HepG2 (cell line): ENCODE measurements at regions not wholly inside any gene's neighbourhood (a gene's known extent, or its start where the extent isn't known, plus 50 kb on each side); places are given as distances from the start of the nearest gene placed in this dataset.

Experiments used
- ARID2 ChIP-seq: sonication (generic); formaldehyde crosslinking; IDR thresholded peaks from 2 replicates; pipeline ENCODE4 v1.8.1; 2022; ENCODE audit warnings: mild to moderate bottlenecking, missing genetic modification reagents, borderline replicate concordance
- CTCF ChIP-seq: sonication (generic); formaldehyde crosslinking; IDR thresholded peaks from 2 replicates; pipeline ENCODE4 v1.5.0; 2020; ENCODE audit warnings: mild to moderate bottlenecking, missing genetic modification reagents, moderate library complexity
- KAT7 ChIP-seq: IDR thresholded peaks from 2 replicates; pipeline ENCODE4 v1.6.1; 2018; ENCODE audit warnings: borderline replicate concordance, missing compliant biosample characterization
- POLR2A ChIP-seq, 2 experiments: IDR thresholded peaks; 2 replicates each; pipeline ENCODE4 v1.6.1; 2011; ENCODE audit warnings: low read depth in 2 of 2, low read length in 2 of 2, mild to moderate bottlenecking in 1 of 2, moderate library complexity in 1 of 2; ENCODE audit not compliant: insufficient read depth in 1 of 2
- PRPF4 ChIP-seq: fragments of 200-400 bp; formaldehyde crosslinking; IDR thresholded peaks from 2 replicates; pipeline ENCODE4 v1.6.1; 2016; ENCODE audit warnings: low read length, low read depth; ENCODE audit not compliant: poor library complexity, severe bottlenecking
- SIN3B ChIP-seq: fragments of 150-350 bp; IDR thresholded peaks from 2 replicates; pipeline ENCODE4 v1.6.1; 2014; ENCODE audit warnings: low read length
- SMARCE1 ChIP-seq: fragments of 450-650 bp; IDR thresholded peaks from 2 replicates; pipeline ENCODE4 v1.6.1; 2017; ENCODE audit warnings: borderline replicate concordance
- U2AF1 ChIP-seq: fragments of 200-400 bp; formaldehyde crosslinking; optimal IDR thresholded peaks from 2 replicates; pipeline ENCODE3; 2017; ENCODE audit warnings: mild to moderate bottlenecking, low read depth, low read length
- ZBTB4 ChIP-seq: sonication (generic); formaldehyde crosslinking; IDR thresholded peaks from 2 replicates; pipeline ENCODE4 v1.4.0; 2020; ENCODE audit warnings: missing genetic modification reagents, mild to moderate bottlenecking, borderline replicate concordance
- ZNF24 ChIP-seq: fragments of 450-650 bp; IDR thresholded peaks from 2 replicates; pipeline ENCODE4 v1.6.1; 2017; ENCODE audit warnings: antibody characterized with exemption, mild to moderate bottlenecking
- TF ChIP-seq, protein P1 (sequence below): sonication (generic); formaldehyde crosslinking; IDR thresholded peaks from 2 replicates; pipeline ENCODE4 v1.4.0; 2020; ENCODE audit warnings: missing genetic modification reagents

DNA sequence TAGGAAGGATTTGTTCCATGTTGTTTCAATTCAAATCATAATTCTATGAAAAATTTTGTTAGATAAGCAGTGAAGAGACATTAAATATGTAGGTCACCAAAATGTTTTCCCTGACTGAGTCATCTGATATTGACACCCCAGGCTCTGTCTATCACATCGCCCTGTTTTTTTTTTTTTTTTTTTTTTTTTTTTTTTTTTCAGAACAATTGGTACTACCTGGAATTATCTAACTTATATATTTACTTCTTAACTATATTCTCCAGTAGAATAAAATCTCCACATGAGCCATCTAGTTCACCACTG, 97.8 kb upstream of the KRAS start:
- TF ChIP-seq SMARCE1 (no peak), CTCF (CRISPR knock-in tag) (no peak), SIN3B (no peak), ARID2 (CRISPR knock-in tag) (no peak), POLR2A (IDR thresholded peaks at IDR 0.05; ENCODE audit: insufficient read depth in 1 of 2, low read depth in 2 of 2, low read length in 2 of 2) (no peak), PRPF4 (no peak), ZNF24 (no peak), ZBTB4 (CRISPR knock-in tag) (no peak), U2AF1 (no peak), KAT7 (CRISPR knock-in tag) (no peak)
- TF ChIP-seq, protein P1, sequence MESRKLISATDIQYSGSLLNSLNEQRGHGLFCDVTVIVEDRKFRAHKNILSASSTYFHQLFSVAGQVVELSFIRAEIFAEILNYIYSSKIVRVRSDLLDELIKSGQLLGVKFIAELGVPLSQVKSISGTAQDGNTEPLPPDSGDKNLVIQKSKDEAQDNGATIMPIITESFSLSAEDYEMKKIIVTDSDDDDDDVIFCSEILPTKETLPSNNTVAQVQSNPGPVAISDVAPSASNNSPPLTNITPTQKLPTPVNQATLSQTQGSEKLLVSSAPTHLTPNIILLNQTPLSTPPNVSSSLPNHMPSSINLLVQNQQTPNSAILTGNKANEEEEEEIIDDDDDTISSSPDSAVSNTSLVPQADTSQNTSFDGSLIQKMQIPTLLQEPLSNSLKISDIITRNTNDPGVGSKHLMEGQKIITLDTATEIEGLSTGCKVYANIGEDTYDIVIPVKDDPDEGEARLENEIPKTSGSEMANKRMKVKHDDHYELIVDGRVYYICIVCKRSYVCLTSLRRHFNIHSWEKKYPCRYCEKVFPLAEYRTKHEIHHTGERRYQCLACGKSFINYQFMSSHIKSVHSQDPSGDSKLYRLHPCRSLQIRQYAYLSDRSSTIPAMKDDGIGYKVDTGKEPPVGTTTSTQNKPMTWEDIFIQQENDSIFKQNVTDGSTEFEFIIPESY: no peak
